Caco-2 (cell line): ENCODE measurements at regions not wholly inside any gene's neighbourhood (a gene's known extent, or its start where the extent isn't known, plus 50 kb on each side); places are given as distances from the start of the nearest gene placed in this dataset.

Experiments
- BruUV-seq: library from RNA; stranded (reverse); fragments of 400-500 nt; replicated peaks from 2 replicates; lab custom pipeline; 2021; lab: Mats Ljungman, UMichigan
- CTCF ChIA-PET: fragments of 300-600 bp; sonication (Branson Sonifier 250); formaldehyde crosslinking; loops from one replicate; lab custom pipeline; 2022; ENCODE audit warnings: antibody characterized with exemption; lab: Charles Lee
- POLR2A ChIA-PET: fragments of 300-600 bp; sonication (Branson Sonifier 250); formaldehyde crosslinking; loops from one replicate; lab custom pipeline; 2022; ENCODE audit warnings: antibody characterized with exemption; lab: Charles Lee
- DNase-seq, 2 experiments: peaks; one replicate each; pipeline versions ENCODE4 v3.0.0 to v3.0.0-alpha.2; 2020 to 2022
- H3K27me3 ChIP-seq: replicated peaks from 2 replicates; pipeline ENCODE4 v1.6.0; 2011; ENCODE audit warnings: low read length; ENCODE audit not compliant: control insufficient read depth, insufficient read depth
- H3K36me3 ChIP-seq: 2 replicates; pipeline ENCODE4 v1.5.1; 2011; ENCODE audit warnings: low read length; ENCODE audit not compliant: control insufficient read depth, insufficient read depth
- H3K4me1 ChIP-seq: fragments of 250-450 bp; sonication (Bioruptor Pico); 2 replicates; pipeline ENCODE4 v1.5.1; 2020; ENCODE audit warnings: mild to moderate bottlenecking
- H3K4me3 ChIP-seq: 2 replicates; pipeline ENCODE4 v1.5.1; 2011; ENCODE audit warnings: low read depth, mild to moderate bottlenecking, control low read depth, low read length
- H3K9me3 ChIP-seq: fragments of 250-450 bp; sonication (Bioruptor Pico); 2 replicates; pipeline ENCODE4 v1.5.1; 2020; ENCODE audit warnings: mild to moderate bottlenecking, moderate library complexity
- H3K27ac Mint-ChIP-seq: one replicate; pipeline ENCODE4 v1.8.0; 2022; ENCODE audit warnings: mixed read lengths; ENCODE audit not compliant: unreplicated experiment
- H3K27me3 Mint-ChIP-seq: one replicate; pipeline ENCODE4 v1.8.0; 2022; ENCODE audit warnings: mixed read lengths; ENCODE audit not compliant: insufficient read depth, unreplicated experiment
- H3K36me3 Mint-ChIP-seq: one replicate; pipeline ENCODE4 v1.8.0; 2022; ENCODE audit warnings: mild to moderate bottlenecking, mixed read lengths; ENCODE audit not compliant: insufficient read depth, unreplicated experiment
- H3K4me1 Mint-ChIP-seq: one replicate; pipeline ENCODE4 v1.8.0; 2022; ENCODE audit warnings: low read depth, mixed read lengths; ENCODE audit not compliant: unreplicated experiment
- H3K4me3 Mint-ChIP-seq: one replicate; pipeline ENCODE4 v1.8.0; 2022; ENCODE audit warnings: mild to moderate bottlenecking, moderate library complexity, mixed read lengths; ENCODE audit not compliant: unreplicated experiment
- H3K9me3 Mint-ChIP-seq: one replicate; pipeline ENCODE4 v1.8.0; 2022; ENCODE audit warnings: mixed read lengths; ENCODE audit not compliant: unreplicated experiment
- CTCF ChIP-seq, 2 experiments: fragments of 200-600 bp in 1 of 2; IDR thresholded peaks; 1 replicate in 1 of 2; 2 replicates in 1 of 2; pipeline versions ENCODE4 v1.5.1 to v1.8.0; 2011 to 2022; ENCODE audit warnings: antibody characterized with exemption in 1 of 2, control low read depth in 1 of 2, inconsistent platforms in 1 of 2, low read depth in 1 of 2, low read length in 1 of 2, mild to moderate bottlenecking in 1 of 2, moderate library complexity in 1 of 2; ENCODE audit not compliant: insufficient read depth in 1 of 2, severe bottlenecking in 1 of 2, unreplicated experiment in 1 of 2
- intact Hi-C: fragments of 100-400 bp; cut with micrococcal nuclease; formaldehyde crosslinking; loops from one replicate; pipeline ENCODE4 v1.10.0; 2022; ENCODE audit not compliant: unreplicated experiment

GRCh38 chr9:134538856-134539566, 102.6 kb upstream of the COL5A1 start:
- no peak for TF ChIP-seq CTCF (IDR thresholded peaks at IDR 0.05; ENCODE audit: insufficient read depth in 1 of 2, low read depth in 1 of 2, low read length in 1 of 2, severe bottlenecking in 1 of 2, unreplicated experiment in 1 of 2)
- H3K9me3 Mint-ChIP-seq = no peaks in the 10 kb centered on the region
- H3K27me3 Mint-ChIP-seq = peaks cover 6% of the 10 kb centered on the region
- H3K27ac Mint-ChIP-seq = no peak overlapping the region
- no peaks in the 10 kb centered on the region for H3K4me1 Mint-ChIP-seq
- intact Hi-C loops = no loop called here
- POLR2A ChIA-PET = no interaction called here
- no peak overlapping the region for H3K4me3 ChIP-seq
- DNase-seq = no peak
- no peak overlapping the region for H3K4me3 Mint-ChIP-seq
- H3K4me1 ChIP-seq = peaks cover 1% of the 10 kb centered on the region
- CTCF ChIA-PET = no interaction called here
- H3K36me3 ChIP-seq = no peaks in the 10 kb centered on the region
- no TSS peak for BruUV-seq
- no peaks in the 10 kb centered on the region for H3K27me3 ChIP-seq
- no peaks in the 10 kb centered on the region for H3K36me3 Mint-ChIP-seq
- no peaks in the 10 kb centered on the region for H3K9me3 ChIP-seq

- Mint-ChIP-seq H3K27me3 (peaks cover 4% of the 10 kb centered on the region), H3K4me1 (no peaks in the 10 kb centered on the region), H3K36me3 (no peaks in the 10 kb centered on the region), H3K9me3 (no peaks in the 10 kb centered on the region), H3K27ac (no peak overlapping the region), H3K4me3 (no peak overlapping the region)
- Histone ChIP-seq H3K27me3 (no peaks in the 10 kb centered on the region), H3K4me1 (peaks cover 8% of the 10 kb centered on the region), H3K4me3 (no peak overlapping the region), H3K9me3 (no peaks in the 10 kb centered on the region), H3K36me3 (no peaks in the 10 kb centered on the region)
- no TSS peak for BruUV-seq
- no peak for TF ChIP-seq CTCF (IDR thresholded peaks at IDR 0.05; ENCODE audit: insufficient read depth in 1 of 2, low read depth in 1 of 2, low read length in 1 of 2, severe bottlenecking in 1 of 2, unreplicated experiment in 1 of 2)
- ChIA-PET CTCF (no interaction called here), POLR2A (no interaction called here)
- DNase-seq = no peak
- intact Hi-C loops = loop anchor here (10.0 kb wide), 1 partner anchor 105 kb away; the partner anchor contains the start of gene COL5A1
Observed at GRCh38 chr9:134539586-134540194, 101.9 kb upstream of the COL5A1 start.

- Histone ChIP-seq H3K36me3 (no peaks in the 10 kb centered on the region), H3K4me3 (no peak overlapping the region), H3K9me3 (no peaks in the 10 kb centered on the region), H3K4me1 (peaks cover 9% of the 10 kb centered on the region), H3K27me3 (no peaks in the 10 kb centered on the region)
- no peak overlapping the region for H3K4me3 Mint-ChIP-seq
- no peaks in the 10 kb centered on the region for H3K9me3 Mint-ChIP-seq
- ChIA-PET POLR2A (no interaction called here), CTCF (no interaction called here)
- no peak for DNase-seq
- H3K27me3 Mint-ChIP-seq = no peaks in the 10 kb centered on the region
- no TSS peak for BruUV-seq
- no peaks in the 10 kb centered on the region for H3K4me1 Mint-ChIP-seq
- no peak overlapping the region for H3K27ac Mint-ChIP-seq
- intact Hi-C loops = loop anchor here (10.0 kb wide), 1 partner anchor 104 kb away; the partner anchor contains the start of gene COL5A1
- no peaks in the 10 kb centered on the region for H3K36me3 Mint-ChIP-seq
- TF ChIP-seq CTCF (IDR thresholded peaks at IDR 0.05; ENCODE audit: insufficient read depth in 1 of 2, low read depth in 1 of 2, low read length in 1 of 2, severe bottlenecking in 1 of 2, unreplicated experiment in 1 of 2) = no peak
Observed at GRCh38 chr9:134540276-134541096, 101.1 kb upstream of the COL5A1 start.
